Choroid plexus epithelial cell (primary cell): ENCODE measurements at regions not wholly inside any gene's neighbourhood (a gene's known extent, or its start where the extent isn't known, plus 50 kb on each side); places are given as distances from the start of the nearest gene placed in this dataset.

ENCODE experiments used
- DNase-seq: peaks from one replicate; pipeline ENCODE4 v3.0.0-alpha.2; 2010; ENCODE audit warnings: low read depth
- H3K4me3 ChIP-seq: 2 replicates; pipeline ENCODE4 v1.5.1; 2011; ENCODE audit warnings: low read depth, mild to moderate bottlenecking, control low read depth, low read length, moderate library complexity
- TF ChIP-seq, protein P1 (sequence below): conservative IDR thresholded peaks from 2 replicates; pipeline ENCODE4 v1.5.1; 2011; ENCODE audit warnings: low read depth, mild to moderate bottlenecking, control low read depth, inconsistent platforms, low read length, moderate library complexity

GRCh38 chr3:30469133-30469532 lies 137.3 kb upstream of the TGFBR2 start:
- no peak for DNase-seq
- H3K4me3 ChIP-seq: no peak overlapping the region
- TF ChIP-seq, protein P1, sequence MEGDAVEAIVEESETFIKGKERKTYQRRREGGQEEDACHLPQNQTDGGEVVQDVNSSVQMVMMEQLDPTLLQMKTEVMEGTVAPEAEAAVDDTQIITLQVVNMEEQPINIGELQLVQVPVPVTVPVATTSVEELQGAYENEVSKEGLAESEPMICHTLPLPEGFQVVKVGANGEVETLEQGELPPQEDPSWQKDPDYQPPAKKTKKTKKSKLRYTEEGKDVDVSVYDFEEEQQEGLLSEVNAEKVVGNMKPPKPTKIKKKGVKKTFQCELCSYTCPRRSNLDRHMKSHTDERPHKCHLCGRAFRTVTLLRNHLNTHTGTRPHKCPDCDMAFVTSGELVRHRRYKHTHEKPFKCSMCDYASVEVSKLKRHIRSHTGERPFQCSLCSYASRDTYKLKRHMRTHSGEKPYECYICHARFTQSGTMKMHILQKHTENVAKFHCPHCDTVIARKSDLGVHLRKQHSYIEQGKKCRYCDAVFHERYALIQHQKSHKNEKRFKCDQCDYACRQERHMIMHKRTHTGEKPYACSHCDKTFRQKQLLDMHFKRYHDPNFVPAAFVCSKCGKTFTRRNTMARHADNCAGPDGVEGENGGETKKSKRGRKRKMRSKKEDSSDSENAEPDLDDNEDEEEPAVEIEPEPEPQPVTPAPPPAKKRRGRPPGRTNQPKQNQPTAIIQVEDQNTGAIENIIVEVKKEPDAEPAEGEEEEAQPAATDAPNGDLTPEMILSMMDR: no peak

GRCh38 chr3:30470496-30470895 lies 135.9 kb upstream of the TGFBR2 start:
- no peak overlapping the region for H3K4me3 ChIP-seq
- TF ChIP-seq, protein P1: no peak
- no peak for DNase-seq

- DNase-seq: peak; percentile 33
- TF ChIP-seq, protein P1: no peak
Observed at GRCh38 chr3:30471066-30471465, 135.3 kb upstream of the TGFBR2 start.

DNA sequence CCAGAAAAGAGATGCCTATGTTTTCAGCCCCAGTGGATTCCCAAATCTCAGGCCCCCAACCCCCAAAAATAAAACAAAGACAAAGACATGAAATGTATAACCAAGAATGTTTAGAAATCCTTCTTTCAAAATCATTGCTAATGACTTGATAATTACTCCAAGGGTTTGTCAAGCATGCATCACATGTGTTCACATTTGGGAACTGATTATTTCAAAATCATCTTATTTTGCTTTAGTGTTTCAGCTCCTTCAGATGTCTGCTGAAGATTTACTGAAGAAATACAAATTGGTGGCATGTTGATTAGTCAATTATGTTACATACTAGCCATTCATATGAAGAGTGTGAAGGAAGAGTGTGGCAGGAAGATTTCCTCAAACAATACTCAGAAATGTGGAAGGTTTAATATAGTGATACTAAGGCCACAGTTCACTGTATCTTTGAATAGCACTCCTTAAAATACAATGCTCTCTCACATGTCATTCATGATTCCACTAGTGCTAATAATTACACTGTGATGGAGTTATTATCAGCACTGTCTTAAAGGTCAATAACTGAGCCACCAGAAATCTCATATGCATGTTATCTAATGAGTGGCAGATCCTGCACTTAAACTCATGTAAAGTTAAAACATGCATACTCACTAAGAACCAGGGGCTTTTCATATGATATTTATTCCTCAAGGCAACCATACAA lies 134.5 kb upstream of the TGFBR2 start:
- TF ChIP-seq, protein P1: no peak
- no peak for DNase-seq

More at GRCh38 chr3:30471066-30471465, 135.3 kb upstream of the TGFBR2 start:
- no peak overlapping the region for H3K4me3 ChIP-seq

DNA sequence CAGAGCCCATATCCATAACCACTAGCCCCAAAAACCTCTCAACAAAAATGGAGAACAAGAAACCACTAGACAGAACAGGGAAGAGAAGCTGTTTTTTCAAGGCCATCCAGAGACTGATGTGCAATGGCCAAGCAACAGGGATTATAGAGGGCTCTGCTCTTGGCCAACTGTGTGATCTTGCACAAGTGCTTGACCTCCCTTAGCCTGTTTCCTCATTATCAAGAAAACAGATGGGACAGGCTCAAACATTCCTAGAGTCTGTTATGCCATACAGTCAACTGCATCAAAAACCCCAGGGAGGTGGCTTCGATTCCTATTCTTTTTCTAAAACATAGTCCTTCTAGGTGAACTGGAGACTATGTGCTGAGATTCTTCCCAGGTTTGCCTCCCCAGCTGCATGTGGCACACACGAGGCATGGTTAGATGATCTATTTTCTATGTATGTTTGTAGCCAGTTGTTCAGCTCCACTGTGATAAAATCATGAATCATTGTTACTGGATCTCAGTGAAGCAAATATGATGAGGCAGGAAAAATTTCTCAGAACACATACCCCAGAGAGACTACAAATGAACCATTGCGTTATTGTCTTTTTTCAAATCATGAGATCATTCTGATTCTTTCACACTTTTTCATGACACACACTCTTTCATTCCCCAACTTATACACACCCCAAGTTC lies 132.9 kb upstream of the TGFBR2 start:
- peak; percentile 67 for DNase-seq
- TF ChIP-seq, protein P1: no peak
- H3K4me3 ChIP-seq: no peak overlapping the region

More for the DNA sequence above, 134.5 kb upstream of the TGFBR2 start:
- no peak overlapping the region for H3K4me3 ChIP-seq

DNA sequence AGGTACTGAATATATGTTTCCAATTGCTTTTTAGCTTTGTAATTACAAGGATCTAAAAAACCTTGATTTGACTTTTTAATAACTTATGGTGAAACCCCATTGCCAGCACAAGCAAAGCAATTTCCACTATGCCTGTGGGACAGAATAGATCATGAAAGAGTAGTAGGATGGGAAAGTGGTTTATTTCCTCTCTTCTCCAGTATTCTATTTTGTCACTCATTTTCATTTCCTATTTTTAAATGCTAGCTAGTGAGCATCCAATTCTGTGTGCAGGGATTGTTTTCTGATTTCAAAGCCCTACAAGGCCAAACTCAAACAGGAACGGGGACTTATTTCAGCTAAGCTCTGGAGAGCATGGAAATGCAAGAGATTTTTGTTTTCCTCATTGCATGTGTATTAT lies 132.0 kb upstream of the TGFBR2 start:
- no peak overlapping the region for H3K4me3 ChIP-seq
- DNase-seq: no peak
- TF ChIP-seq, protein P1: no peak
